Testis (tissue), 2 donors: ENCODE measurements at regions not wholly inside any gene's neighbourhood (a gene's known extent, or its start where the extent isn't known, plus 50 kb on each side); places are given as distances from the start of the nearest gene placed in this dataset.

Experiments
- POLR2A ChIP-seq: fragments of 450-650 bp; IDR thresholded peaks from one replicate; pipeline ENCODE4 v1.6.1; 2017; ENCODE audit warnings: antibody characterized with exemption, mild to moderate bottlenecking, moderate library complexity
- TF ChIP-seq, protein P1 (sequence below), 3 experiments: fragments of 450-650 bp in 2 of 3; fragments of 200-600 bp in 1 of 3; sonication (generic) in 1 of 3; IDR thresholded peaks; one replicate each; pipeline ENCODE4 v1.5.1; 2016 to 2019; ENCODE audit warnings: antibody characterized with exemption in 3 of 3, mild to moderate bottlenecking in 2 of 3, moderate library complexity in 1 of 3

DNA sequence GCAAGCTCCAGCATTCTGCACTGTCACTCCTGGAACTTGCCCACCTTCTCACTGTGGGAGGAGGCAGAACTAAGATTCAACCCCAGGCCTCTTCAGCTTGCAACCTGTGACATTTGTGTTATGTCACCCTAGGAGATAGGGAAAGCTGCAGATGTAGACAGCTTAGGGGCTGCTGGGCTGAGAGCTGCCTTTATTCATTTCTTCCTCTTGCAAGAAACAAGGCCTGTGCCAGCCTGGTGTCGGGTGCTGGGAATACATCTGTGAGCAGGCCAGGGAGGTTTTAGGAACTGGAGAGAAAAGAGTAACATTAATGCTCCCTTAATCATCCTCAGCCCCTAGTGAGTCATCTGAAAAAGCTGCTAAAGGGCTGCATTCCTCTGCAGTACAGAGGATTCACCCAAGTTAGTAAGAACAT, 101.8 kb downstream of the FGF18 start:
- TF ChIP-seq, protein P1, sequence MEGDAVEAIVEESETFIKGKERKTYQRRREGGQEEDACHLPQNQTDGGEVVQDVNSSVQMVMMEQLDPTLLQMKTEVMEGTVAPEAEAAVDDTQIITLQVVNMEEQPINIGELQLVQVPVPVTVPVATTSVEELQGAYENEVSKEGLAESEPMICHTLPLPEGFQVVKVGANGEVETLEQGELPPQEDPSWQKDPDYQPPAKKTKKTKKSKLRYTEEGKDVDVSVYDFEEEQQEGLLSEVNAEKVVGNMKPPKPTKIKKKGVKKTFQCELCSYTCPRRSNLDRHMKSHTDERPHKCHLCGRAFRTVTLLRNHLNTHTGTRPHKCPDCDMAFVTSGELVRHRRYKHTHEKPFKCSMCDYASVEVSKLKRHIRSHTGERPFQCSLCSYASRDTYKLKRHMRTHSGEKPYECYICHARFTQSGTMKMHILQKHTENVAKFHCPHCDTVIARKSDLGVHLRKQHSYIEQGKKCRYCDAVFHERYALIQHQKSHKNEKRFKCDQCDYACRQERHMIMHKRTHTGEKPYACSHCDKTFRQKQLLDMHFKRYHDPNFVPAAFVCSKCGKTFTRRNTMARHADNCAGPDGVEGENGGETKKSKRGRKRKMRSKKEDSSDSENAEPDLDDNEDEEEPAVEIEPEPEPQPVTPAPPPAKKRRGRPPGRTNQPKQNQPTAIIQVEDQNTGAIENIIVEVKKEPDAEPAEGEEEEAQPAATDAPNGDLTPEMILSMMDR (IDR thresholded peaks at IDR 0.05) = no peak
- TF ChIP-seq POLR2A = no peak
